Endothelial cell of umbilical vein (primary cell): ENCODE measurements at regions not wholly inside any gene's neighbourhood (a gene's known extent, or its start where the extent isn't known, plus 50 kb on each side); places are given as distances from the start of the nearest gene placed in this dataset.

Experiments used
- BruUV-seq: library from RNA; stranded (reverse); fragments of 400-500 nt; replicated peaks from 2 replicates; lab custom pipeline; 2021; lab: Mats Ljungman, UMichigan
- CTCF ChIA-PET: fragments of 300-600, 350-600 bp; sonication (Branson Sonifier 250); formaldehyde crosslinking; loops from one replicate; lab custom pipeline; 2021; ENCODE audit warnings: antibody characterized with exemption, inconsistent platforms; lab: Charles Lee
- POLR2A ChIA-PET: fragments of 300-600, 350-600 bp; sonication (Branson Sonifier 250); formaldehyde crosslinking; loops from one replicate; lab custom pipeline; 2021; ENCODE audit warnings: antibody characterized with exemption, inconsistent platforms; lab: Charles Lee
- DNase-seq: peaks from one replicate; pipeline ENCODE4 v3.0.0-alpha.2; 2011; ENCODE audit warnings: low read depth, low spot score
- FAIRE-seq: peaks from 2 replicates; lab custom pipeline; 2011; peaks lifted over from hg19 to GRCh38; lab: Jason Lieb, UNC
- H2AFZ ChIP-seq: 2 replicates; pipeline ENCODE4 v1.6.0; 2012; ENCODE audit warnings: low read depth, low read length, control low read depth, inconsistent platforms
- H3K27ac ChIP-seq: 2 replicates; pipeline ENCODE4 v1.5.1; 2011; ENCODE audit warnings: low read depth, mild to moderate bottlenecking, control low read depth, low read length, moderate library complexity; ENCODE audit not compliant: insufficient read depth
- H3K27me3 ChIP-seq, 2 experiments: 2 replicates each; pipeline versions ENCODE4 v1.6.0 to v1.6.1; 2011; ENCODE audit warnings: low read length in 2 of 2, mixed read lengths in 1 of 2; ENCODE audit not compliant: control insufficient read depth in 2 of 2, insufficient read depth in 2 of 2
- H3K36me3 ChIP-seq, 2 experiments: 2 replicates in 1 of 2; 3 replicates in 1 of 2; pipeline ENCODE4 v1.5.1; 2011; ENCODE audit warnings: low read length in 2 of 2, mild to moderate bottlenecking in 1 of 2, moderate library complexity in 1 of 2; ENCODE audit not compliant: control insufficient read depth in 2 of 2, insufficient read depth in 2 of 2; ENCODE audit errors: extremely low read depth in 1 of 2
- H3K4me1 ChIP-seq: 3 replicates; pipeline ENCODE4 v1.5.1; 2011; ENCODE audit warnings: mild to moderate bottlenecking, low read length; ENCODE audit not compliant: control insufficient read depth, insufficient read depth; ENCODE audit errors: extremely low read depth
- H3K4me2 ChIP-seq: 2 replicates; pipeline ENCODE4 v1.6.1; 2011; ENCODE audit warnings: low read length, control low read depth, mixed read lengths; ENCODE audit not compliant: insufficient read depth
- H3K4me3 ChIP-seq, 3 experiments: fragments of 200-600 bp in 1 of 3; sonication (generic), shearing (Covaris generic) in 1 of 3; replicated peaks in 1 of 3; 2 replicates each; pipeline ENCODE4 v1.5.1; 2011 to 2016; ENCODE audit warnings: control low read depth in 3 of 3, low read length in 3 of 3, mild to moderate bottlenecking in 2 of 3, inconsistent platforms in 1 of 3, low read depth in 1 of 3, moderate library complexity in 1 of 3; ENCODE audit not compliant: insufficient read depth in 1 of 3
- H3K79me2 ChIP-seq: 2 replicates; pipeline ENCODE4 v1.6.0; 2012; ENCODE audit warnings: low read length, inconsistent platforms; ENCODE audit not compliant: control insufficient read depth, insufficient read depth
- H3K9ac ChIP-seq: replicated peaks from 2 replicates; pipeline ENCODE3; 2011; ENCODE audit warnings: low read length, control low read depth; ENCODE audit not compliant: insufficient read depth; ENCODE audit errors: extremely low read depth
- H3K9me1 ChIP-seq: replicated peaks from 3 replicates; pipeline ENCODE4 v1.6.0; 2011; ENCODE audit warnings: mild to moderate bottlenecking, low read length; ENCODE audit not compliant: control insufficient read depth, insufficient read depth; ENCODE audit errors: extremely low read depth
- H3K9me3 ChIP-seq: replicated peaks from 2 replicates; pipeline ENCODE4 v1.5.1; 2012; ENCODE audit warnings: low read length, inconsistent platforms; ENCODE audit not compliant: control insufficient read depth, insufficient read depth
- H4K20me1 ChIP-seq: replicated peaks from 2 replicates; pipeline ENCODE3; 2011; ENCODE audit warnings: mild to moderate bottlenecking, low read length; ENCODE audit not compliant: control insufficient read depth, insufficient read depth; ENCODE audit errors: extremely low read depth
- CTCF ChIP-seq, 2 donors: IDR thresholded peaks; 1 replicate in 1 of 2; 2 replicates in 1 of 2; pipeline ENCODE4 v1.5.1; 2011; ENCODE audit warnings: low read length in 2 of 2, mild to moderate bottlenecking in 2 of 2, moderate library complexity in 2 of 2, control low read depth in 1 of 2, inconsistent platforms in 1 of 2, low read depth in 1 of 2; ENCODE audit not compliant: insufficient read depth in 1 of 2; ENCODE audit errors: extremely low read depth in 1 of 2
- EZH2 ChIP-seq: IDR thresholded peaks from 2 replicates; pipeline ENCODE4 v1.6.1; 2012; ENCODE audit warnings: borderline replicate concordance, low read depth, mild to moderate bottlenecking, moderate library complexity, low read length, inconsistent platforms; ENCODE audit not compliant: severe bottlenecking
- FOS ChIP-seq: IDR thresholded peaks from 2 replicates; pipeline ENCODE4 v1.6.1; 2011; ENCODE audit warnings: mild to moderate bottlenecking, low read length, moderate library complexity, borderline replicate concordance; ENCODE audit not compliant: insufficient read depth
- GATA2 ChIP-seq: IDR thresholded peaks from 2 replicates; pipeline ENCODE4 v1.7.0; 2011; ENCODE audit warnings: low read depth, mild to moderate bottlenecking, moderate library complexity, mixed read lengths, low read length; ENCODE audit not compliant: insufficient read length, insufficient read depth
- JUN ChIP-seq: IDR thresholded peaks from 2 replicates; pipeline ENCODE4 v1.6.1; 2011; ENCODE audit warnings: borderline replicate concordance, low read depth; ENCODE audit not compliant: insufficient read length, insufficient read depth
- MAX ChIP-seq: IDR thresholded peaks from 2 replicates; pipeline ENCODE4 v1.6.1; 2011; ENCODE audit not compliant: insufficient read depth, insufficient read length
- MYC ChIP-seq: IDR thresholded peaks from one replicate; pipeline ENCODE4 v1.6.1; 2011; ENCODE audit warnings: mild to moderate bottlenecking, low read depth, low read length
- POLR2A ChIP-seq: IDR thresholded peaks from 2 replicates; pipeline ENCODE4 v1.6.1; 2012; ENCODE audit warnings: low read depth, mild to moderate bottlenecking, control low read depth, low read length
- POLR2AphosphoS5 ChIP-seq: IDR thresholded peaks from 2 replicates; pipeline ENCODE4 v1.6.1; 2012; ENCODE audit warnings: low read depth, mild to moderate bottlenecking, control low read depth, low read length, moderate library complexity; ENCODE audit not compliant: insufficient read depth
- dilution Hi-C: fragments of 300-500 bp; cut with MboI; formaldehyde crosslinking; loops from one replicate; pipeline ENCODE4 v1.15.0; 2019; ENCODE audit warnings: low sequenced_read_pairs; ENCODE audit not compliant: extremely low pct_ligation_motif_present
- intact Hi-C: fragments of 100-400 bp; cut with micrococcal nuclease; formaldehyde crosslinking; loops from one replicate; pipeline ENCODE4 v1.10.0; 2022

GRCh38 chr6:108777536-108777935, 70.7 kb upstream of the ARMC2 start:
- TF ChIP-seq JUN (no peak), FOS (no peak), GATA2 (no peak), MYC (no peak), CTCF (IDR thresholded peaks at IDR 0.05; ENCODE audit: extremely low read depth in 1 of 2, insufficient read depth in 1 of 2, low read depth in 1 of 2, low read length in 2 of 2) (no peak), EZH2 (no peak), MAX (no peak), POLR2A (no peak), POLR2AphosphoS5 (no peak)
- no peak for DNase-seq
- Histone ChIP-seq H3K4me1 (peaks cover 10% of the 10 kb centered on the region), H3K4me2 (no peak overlapping the region), H3K36me3 (no peaks in the 10 kb centered on the region), H3K27ac (no peak overlapping the region), H3K9ac (no peak overlapping the region), H3K79me2 (no peaks in the 10 kb centered on the region), H3K4me3 (no peak overlapping the region), H3K9me1 (no peaks in the 10 kb centered on the region), H3K27me3 (no peaks in the 10 kb centered on the region), H3K9me3 (no peaks in the 10 kb centered on the region), H4K20me1 (no peaks in the 10 kb centered on the region), H2AFZ (no peak overlapping the region)
- intact Hi-C loops: no loop called here
- FAIRE-seq: no peak
- CTCF ChIA-PET: no interaction called here
- POLR2A ChIA-PET: interaction anchor here (0.5 kb wide), 1 partner anchor 44 kb away, joined by 3 read pairs; no protein-coding TSS in a partner anchor
- no TSS peak for BruUV-seq
- dilution Hi-C loops: no loop called here
